Activated naive CD8-positive, alpha-beta T cell treated with anti-CD3 and anti-CD28 coated beads, Interleukin-2, amount 50 U/mL, for 24 hours (primary cell): ENCODE measurements at regions not wholly inside any gene's neighbourhood (a gene's known extent, or its start where the extent isn't known, plus 50 kb on each side); places are given as distances from the start of the nearest gene placed in this dataset.

Experiments
- ATAC-seq: fragments of 150-1000 bp; cut with Tn5 transposase; one replicate; pipeline ENCODE4 v1.10.0; 2021
- DNase-seq: peaks from one replicate; pipeline ENCODE4 v3.0.0; 2021
- H3K27ac Mint-ChIP-seq: one replicate; pipeline ENCODE4 v1.8.0; 2021; ENCODE audit warnings: mild to moderate bottlenecking, mixed read lengths
- H3K27me3 Mint-ChIP-seq: one replicate; pipeline ENCODE4 v1.8.0; 2021; ENCODE audit warnings: mixed read lengths
- H3K36me3 Mint-ChIP-seq: one replicate; pipeline ENCODE4 v1.8.0; 2021; ENCODE audit warnings: low read depth, mixed read lengths
- H3K4me1 Mint-ChIP-seq: one replicate; pipeline ENCODE4 v1.8.0; 2021; ENCODE audit warnings: mixed read lengths
- H3K4me3 Mint-ChIP-seq: one replicate; pipeline ENCODE4 v1.8.0; 2021; ENCODE audit warnings: mild to moderate bottlenecking, moderate library complexity, mixed read lengths
- H3K9me3 Mint-ChIP-seq: one replicate; pipeline ENCODE4 v1.8.0; 2021; ENCODE audit warnings: mixed read lengths

- Mint-ChIP-seq H3K4me1 (no peaks in the 10 kb centered on the region), H3K9me3 (no peaks in the 10 kb centered on the region)
These were observed 122.3 kb upstream of the WWC1 start for GRCh38 chr5:168168978-168169698.

GRCh38 chr5:168169791-168170190 lies 121.7 kb upstream of the WWC1 start:
- H3K4me1 Mint-ChIP-seq = no peaks in the 10 kb centered on the region
- no peak overlapping the region for H3K27ac Mint-ChIP-seq
- H3K27me3 Mint-ChIP-seq = no peaks in the 10 kb centered on the region
- no peaks in the 10 kb centered on the region for H3K36me3 Mint-ChIP-seq
- no peak for ATAC-seq
- no peak for DNase-seq
- H3K9me3 Mint-ChIP-seq = no peaks in the 10 kb centered on the region
- no peak overlapping the region for H3K4me3 Mint-ChIP-seq

More at GRCh38 chr5:168168978-168169698, 122.3 kb upstream of the WWC1 start:
- Mint-ChIP-seq H3K4me3 (no peak overlapping the region), H3K36me3 (no peaks in the 10 kb centered on the region), H3K27ac (no peak overlapping the region), H3K27me3 (no peaks in the 10 kb centered on the region)
- no peak for DNase-seq
- ATAC-seq = no peak

GRCh38 chr5:168171901-168172759 lies 119.3 kb upstream of the WWC1 start:
- H3K4me3 Mint-ChIP-seq = no peak overlapping the region
- no peak overlapping the region for H3K27ac Mint-ChIP-seq
- no peaks in the 10 kb centered on the region for H3K36me3 Mint-ChIP-seq
- no peak for DNase-seq
- no peaks in the 10 kb centered on the region for H3K4me1 Mint-ChIP-seq
- no peaks in the 10 kb centered on the region for H3K27me3 Mint-ChIP-seq
- no peak for ATAC-seq
- no peaks in the 10 kb centered on the region for H3K9me3 Mint-ChIP-seq

GRCh38 chr5:168172760-168173223 lies 118.7 kb upstream of the WWC1 start:
- no peaks in the 10 kb centered on the region for H3K4me1 Mint-ChIP-seq
- DNase-seq (no peak), ATAC-seq (no peak)
- H3K4me3 Mint-ChIP-seq = no peak overlapping the region
- H3K9me3 Mint-ChIP-seq = no peaks in the 10 kb centered on the region
- H3K27ac Mint-ChIP-seq = no peak overlapping the region
- H3K36me3 Mint-ChIP-seq = no peaks in the 10 kb centered on the region
- H3K27me3 Mint-ChIP-seq = no peaks in the 10 kb centered on the region

GRCh38 chr5:168174376-168174775 lies 117.1 kb upstream of the WWC1 start:
- Mint-ChIP-seq H3K4me1 (no peaks in the 10 kb centered on the region), H3K4me3 (no peak overlapping the region), H3K9me3 (no peaks in the 10 kb centered on the region), H3K27me3 (no peaks in the 10 kb centered on the region), H3K36me3 (no peaks in the 10 kb centered on the region), H3K27ac (no peak overlapping the region)
- DNase-seq = no peak
- no peak for ATAC-seq

- Mint-ChIP-seq H3K36me3 (no peaks in the 10 kb centered on the region), H3K27me3 (no peaks in the 10 kb centered on the region), H3K4me3 (no peak overlapping the region), H3K4me1 (no peaks in the 10 kb centered on the region), H3K9me3 (no peaks in the 10 kb centered on the region), H3K27ac (no peak overlapping the region)
- ATAC-seq = no peak
- no peak for DNase-seq
These were observed 115.2 kb upstream of the WWC1 start for GRCh38 chr5:168176251-168176650.

GRCh38 chr5:168176941-168177340 lies 114.5 kb upstream of the WWC1 start:
- Mint-ChIP-seq H3K9me3 (no peaks in the 10 kb centered on the region), H3K27me3 (no peaks in the 10 kb centered on the region), H3K4me3 (no peak overlapping the region), H3K4me1 (no peaks in the 10 kb centered on the region), H3K36me3 (no peaks in the 10 kb centered on the region), H3K27ac (no peak overlapping the region)
- DNase-seq = no peak
- no peak for ATAC-seq

- H3K27me3 Mint-ChIP-seq = no peaks in the 10 kb centered on the region
- H3K27ac Mint-ChIP-seq = no peak overlapping the region
- H3K9me3 Mint-ChIP-seq = no peaks in the 10 kb centered on the region
- DNase-seq (no peak), ATAC-seq (no peak)
- no peaks in the 10 kb centered on the region for H3K4me1 Mint-ChIP-seq
- no peak overlapping the region for H3K4me3 Mint-ChIP-seq
- H3K36me3 Mint-ChIP-seq = no peaks in the 10 kb centered on the region
These were observed 113.5 kb upstream of the WWC1 start for GRCh38 chr5:168177831-168178450.

- DNase-seq = no peak
These were observed 112.3 kb upstream of the WWC1 start for GRCh38 chr5:168179192-168179593.

GRCh38 chr5:168182269-168182668 lies 109.2 kb upstream of the WWC1 start:
- Mint-ChIP-seq H3K27ac (no peak overlapping the region), H3K4me3 (no peak overlapping the region), H3K27me3 (no peaks in the 10 kb centered on the region), H3K36me3 (no peaks in the 10 kb centered on the region), H3K9me3 (no peaks in the 10 kb centered on the region), H3K4me1 (no peaks in the 10 kb centered on the region)
- ATAC-seq (no peak), DNase-seq (no peak)

More at GRCh38 chr5:168179192-168179593, 112.3 kb upstream of the WWC1 start:
- no peak for ATAC-seq
- H3K36me3 Mint-ChIP-seq = no peaks in the 10 kb centered on the region
- no peak overlapping the region for H3K4me3 Mint-ChIP-seq
- H3K27ac Mint-ChIP-seq = no peak overlapping the region
- no peaks in the 10 kb centered on the region for H3K9me3 Mint-ChIP-seq
- no peaks in the 10 kb centered on the region for H3K4me1 Mint-ChIP-seq
- no peaks in the 10 kb centered on the region for H3K27me3 Mint-ChIP-seq

GRCh38 chr5:168184103-168184502 lies 107.3 kb upstream of the WWC1 start:
- Mint-ChIP-seq H3K9me3 (no peaks in the 10 kb centered on the region), H3K27me3 (no peaks in the 10 kb centered on the region), H3K4me3 (no peak overlapping the region), H3K4me1 (no peaks in the 10 kb centered on the region), H3K36me3 (no peaks in the 10 kb centered on the region), H3K27ac (no peak overlapping the region)
- no peak for ATAC-seq
- DNase-seq = no peak

GRCh38 chr5:168186289-168187074 lies 105.0 kb upstream of the WWC1 start:
- Mint-ChIP-seq H3K36me3 (no peaks in the 10 kb centered on the region), H3K4me3 (no peak overlapping the region), H3K9me3 (no peaks in the 10 kb centered on the region), H3K27me3 (no peaks in the 10 kb centered on the region), H3K4me1 (no peaks in the 10 kb centered on the region), H3K27ac (no peak overlapping the region)
- ATAC-seq = no peak
- DNase-seq = no peak

GRCh38 chr5:168187614-168188013 lies 103.8 kb upstream of the WWC1 start:
- Mint-ChIP-seq H3K9me3 (no peaks in the 10 kb centered on the region), H3K4me1 (no peaks in the 10 kb centered on the region), H3K36me3 (no peaks in the 10 kb centered on the region), H3K27ac (no peak overlapping the region), H3K4me3 (no peak overlapping the region), H3K27me3 (peaks cover 2% of the 10 kb centered on the region)
- DNase-seq (no peak), ATAC-seq (no peak)

GRCh38 chr5:168188182-168188581 lies 103.3 kb upstream of the WWC1 start:
- H3K4me3 Mint-ChIP-seq = no peak overlapping the region
- no peak overlapping the region for H3K27ac Mint-ChIP-seq
- H3K27me3 Mint-ChIP-seq = peaks cover 2% of the 10 kb centered on the region
- no peak for ATAC-seq
- H3K36me3 Mint-ChIP-seq = no peaks in the 10 kb centered on the region
- no peaks in the 10 kb centered on the region for H3K9me3 Mint-ChIP-seq
- no peak for DNase-seq
- H3K4me1 Mint-ChIP-seq = no peaks in the 10 kb centered on the region
